Stimulated activated CD4-positive, alpha-beta T cell treated with anti-CD3 and anti-CD28 coated beads, Interleukin-4, amount 100 ng/mL, for 24 hours (primary cell): ENCODE measurements at regions not wholly inside any gene's neighbourhood (a gene's known extent, or its start where the extent isn't known, plus 50 kb on each side); places are given as distances from the start of the nearest gene placed in this dataset.

Experiments
- DNase-seq: peaks from one replicate; pipeline ENCODE4 v3.0.0-alpha.2; 2020

- DNase-seq, result no peak
These were observed 687.3 kb downstream of the TLE4 start for GRCh38 chr9:80259079-80259478.

- DNase-seq, result no peak
These were observed 680.0 kb downstream of the TLE4 start for GRCh38 chr9:80251778-80252177.

- DNase-seq, result no peak
These were observed 670.3 kb downstream of the TLE4 start for GRCh38 chr9:80242022-80242421.

DNA sequence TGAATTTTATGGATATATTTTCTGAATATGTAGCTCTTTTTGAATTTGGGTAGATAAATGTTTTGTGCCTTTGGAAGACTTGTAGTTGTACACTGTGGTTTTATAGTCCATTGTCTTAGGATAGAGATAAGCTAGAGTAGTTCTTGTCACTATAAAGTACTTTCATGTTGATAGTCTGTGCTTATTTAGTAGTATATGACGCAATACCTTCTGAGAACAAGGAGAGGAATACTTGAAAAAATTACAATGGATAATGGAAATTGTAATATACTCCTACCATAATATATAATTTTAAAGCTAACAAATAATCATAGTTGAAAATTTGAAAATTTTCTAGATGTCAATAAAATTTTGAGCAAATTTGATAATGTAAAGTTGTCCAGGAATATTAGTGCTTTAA lies 664.0 kb downstream of the TLE4 start:
- DNase-seq, result no peak

GRCh38 chr9:80233906-80234305 lies 662.1 kb downstream of the TLE4 start:
- no peak for DNase-seq

- DNase-seq, result no peak
These were observed 661.5 kb downstream of the TLE4 start for GRCh38 chr9:80233102-80233843.

DNA sequence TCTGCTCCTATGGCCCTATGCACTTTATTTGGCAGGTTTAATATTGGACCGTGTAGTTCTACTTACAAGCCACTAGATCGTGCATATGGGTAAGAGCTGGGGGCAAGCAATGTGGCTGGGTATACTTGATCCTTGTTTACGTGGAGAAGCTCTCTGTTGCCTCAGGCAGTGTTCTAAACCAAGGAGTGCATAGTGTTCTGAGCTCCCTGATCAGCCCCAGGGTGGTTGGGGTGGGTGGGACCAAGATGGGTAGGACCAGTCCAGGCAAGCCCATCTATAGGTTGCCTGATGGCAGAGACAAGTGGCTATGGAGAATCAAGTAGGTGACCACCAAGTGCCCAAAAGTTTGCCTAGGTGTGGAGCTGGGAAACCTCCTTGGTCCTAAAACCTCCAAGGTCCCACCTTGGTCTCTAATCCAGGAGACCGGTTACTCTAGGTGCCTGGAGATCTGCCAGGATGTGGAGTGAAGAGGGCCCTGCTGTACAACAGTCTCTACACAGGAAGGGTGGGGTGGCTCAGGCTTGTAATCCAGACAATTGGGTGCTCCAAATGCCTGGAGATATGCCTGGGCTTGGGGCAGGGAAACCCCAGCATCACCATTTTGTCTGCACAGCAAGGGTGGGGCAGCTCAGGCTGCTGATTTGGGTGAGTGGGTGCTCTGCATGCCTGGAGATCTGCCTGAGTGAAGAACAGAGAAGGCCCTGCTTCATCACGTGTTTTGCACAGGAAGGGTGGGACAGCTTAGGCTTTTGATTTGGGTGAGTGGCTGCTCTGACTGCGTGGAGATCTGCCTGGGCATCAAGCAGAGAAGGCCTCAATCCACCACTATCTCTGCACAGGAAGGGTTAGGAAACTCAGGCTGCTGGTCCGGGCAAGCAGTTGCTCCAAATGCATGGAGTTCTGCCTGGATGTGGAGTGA lies 659.8 kb downstream of the TLE4 start:
- DNase-seq, result no peak

- DNase-seq, result no peak
These were observed 652.1 kb downstream of the TLE4 start for GRCh38 chr9:80223897-80224296.

GRCh38 chr9:80222466-80223169 lies 650.9 kb downstream of the TLE4 start:
- DNase-seq, result no peak

GRCh38 chr9:80218328-80218727 lies 646.6 kb downstream of the TLE4 start:
- DNase-seq, result no peak

- DNase-seq, result no peak
These were observed 641.8 kb downstream of the TLE4 start for GRCh38 chr9:80213613-80214012.

- no peak for DNase-seq
These were observed 636.9 kb downstream of the TLE4 start for GRCh38 chr9:80208696-80209095.

DNA sequence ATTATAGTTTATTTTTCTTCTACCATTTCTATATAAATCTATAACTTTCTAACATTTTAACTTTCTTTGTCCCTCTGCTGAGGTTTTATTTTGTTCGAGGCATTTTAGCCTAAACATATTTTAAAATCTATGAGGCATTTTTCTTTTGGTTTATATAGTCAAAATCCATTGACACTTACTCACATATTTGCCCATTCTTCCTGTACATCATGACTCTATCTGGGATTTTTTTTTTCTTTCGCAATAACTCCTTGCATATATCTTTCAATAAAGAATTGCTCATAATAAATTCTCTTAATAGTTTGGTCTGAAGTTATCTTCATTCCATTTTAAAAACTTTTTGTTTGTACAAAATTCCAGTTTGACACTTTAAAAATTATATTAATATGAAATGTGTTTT lies 632.3 kb downstream of the TLE4 start:
- no peak for DNase-seq

DNA sequence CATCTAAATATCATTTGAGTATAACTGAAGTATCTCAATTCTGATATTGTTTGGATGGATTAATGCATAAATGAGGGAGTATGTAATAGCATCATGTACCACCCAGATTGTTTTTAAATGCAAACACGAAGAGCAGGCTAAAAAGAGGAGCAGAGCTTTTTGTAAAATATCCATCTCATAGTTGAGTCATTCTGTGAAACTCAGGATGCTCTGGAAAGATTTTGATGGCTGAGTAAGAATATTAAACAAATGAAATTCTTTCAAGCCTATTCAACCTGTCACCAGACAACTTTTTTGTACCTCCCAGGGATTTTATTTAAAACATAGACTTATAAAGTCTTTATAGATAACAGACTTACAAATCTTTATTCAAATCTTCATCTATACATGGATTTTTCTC lies 625.9 kb downstream of the TLE4 start:
- no peak for DNase-seq

DNA sequence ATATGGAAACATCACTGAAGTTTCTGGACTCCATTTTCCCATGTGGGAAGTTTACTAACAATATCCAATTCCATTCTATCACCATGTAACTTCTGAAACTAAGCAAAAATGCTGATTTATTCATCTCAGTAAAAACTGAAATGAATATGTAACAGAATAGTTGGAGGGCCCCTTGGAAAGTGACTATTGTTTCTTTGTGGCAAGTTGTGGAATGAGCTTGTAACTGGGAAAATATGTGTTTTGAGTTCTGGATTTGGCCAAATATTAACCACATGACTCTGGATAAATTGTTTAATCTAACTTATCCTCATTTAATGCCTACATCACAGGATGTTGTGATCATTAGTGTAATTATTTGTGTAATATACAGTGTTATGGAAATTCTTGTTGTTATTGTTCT lies 619.3 kb downstream of the TLE4 start:
- DNase-seq, result no peak

GRCh38 chr9:80188579-80188978 lies 616.8 kb downstream of the TLE4 start:
- DNase-seq, result no peak

DNA sequence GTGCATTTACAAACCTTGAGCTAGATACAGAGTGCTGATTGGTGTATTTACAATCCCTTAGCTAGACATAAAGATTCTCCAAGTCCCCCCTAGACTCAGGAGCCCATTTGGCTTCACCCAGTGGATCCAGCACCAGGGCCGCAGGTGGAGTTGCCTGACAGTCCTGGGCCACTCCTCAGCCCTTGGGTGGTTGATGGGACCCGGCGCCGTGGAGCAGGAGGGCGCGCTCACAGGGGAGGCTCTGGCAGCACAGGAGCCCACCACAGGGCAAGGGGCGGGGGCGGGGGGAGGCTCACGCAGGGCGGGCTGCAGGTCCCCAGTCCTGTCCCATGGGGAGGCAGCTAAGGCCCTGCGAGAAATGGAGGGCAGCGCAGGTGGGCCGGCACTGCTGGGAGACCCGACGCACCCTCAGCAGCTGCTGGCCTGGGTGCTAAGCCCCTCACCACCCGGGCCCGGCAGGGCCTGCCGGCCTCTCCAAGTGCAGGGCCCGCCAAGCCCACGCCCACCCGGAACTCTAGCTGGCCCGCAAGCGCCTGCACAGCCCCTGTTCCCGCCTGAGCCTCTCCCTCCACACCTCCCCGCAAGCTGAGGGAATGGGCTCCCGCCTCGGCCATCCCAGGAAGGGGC lies 613.5 kb downstream of the TLE4 start:
- DNase-seq, result no peak

- DNase-seq, result no peak
These were observed 606.2 kb downstream of the TLE4 start for GRCh38 chr9:80177949-80178480.

DNA sequence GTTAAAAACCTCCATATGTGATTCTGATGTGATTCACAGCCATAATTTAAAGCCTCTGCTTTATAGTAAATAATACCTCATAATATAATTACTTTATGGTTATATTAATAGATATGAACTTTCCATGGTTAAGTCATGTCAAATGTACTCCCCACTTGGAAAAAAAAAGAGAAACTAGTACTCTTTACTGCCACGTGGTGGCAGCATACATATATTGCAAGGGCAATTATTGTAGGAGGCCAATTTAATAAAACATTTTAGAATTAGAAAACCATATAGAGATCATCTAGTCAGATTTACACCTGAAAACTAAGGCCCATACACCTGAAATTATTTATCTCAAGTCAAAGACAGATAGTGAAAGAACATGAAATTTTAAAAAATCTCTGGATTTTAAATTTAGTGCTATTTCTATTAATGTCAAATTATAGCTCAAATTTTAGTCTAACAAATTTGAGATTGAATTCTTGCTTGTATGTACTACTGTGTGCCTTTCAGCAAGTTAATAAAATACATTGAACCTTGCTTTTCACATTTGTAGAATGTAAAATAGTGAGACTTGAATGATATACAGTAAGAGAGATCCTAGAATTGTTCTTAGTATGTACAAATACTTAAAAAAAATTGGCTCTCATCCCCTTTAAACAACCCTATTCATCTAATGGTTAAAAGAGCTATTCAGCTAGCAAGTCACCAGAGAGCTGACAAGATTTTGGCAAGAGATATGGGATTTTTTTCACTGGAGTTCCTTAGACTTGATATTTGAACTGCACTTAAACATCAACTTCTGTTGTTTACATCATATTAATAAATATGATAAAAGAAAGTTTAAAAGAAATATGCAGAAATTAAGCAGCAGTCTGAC lies 603.8 kb downstream of the TLE4 start:
- DNase-seq, result peak; percentile 8

DNA sequence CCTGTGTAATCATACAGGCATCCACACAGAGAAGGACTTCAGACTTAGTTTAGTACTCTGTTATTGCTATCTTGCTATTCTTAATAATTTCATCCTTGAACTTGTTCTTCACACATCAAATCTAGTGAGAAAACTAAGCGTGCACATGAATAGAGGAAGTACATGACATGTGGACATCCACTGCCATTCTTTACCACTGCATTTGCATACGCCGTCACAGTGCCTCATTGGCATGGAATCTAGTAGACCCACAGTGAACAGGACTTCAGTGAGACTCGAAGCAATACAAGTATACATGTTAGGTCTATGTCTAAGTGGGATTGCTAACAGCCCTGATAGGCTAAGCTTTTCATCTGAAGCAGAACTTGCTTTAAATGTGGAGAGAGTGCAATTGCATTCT lies 592.1 kb downstream of the TLE4 start:
- DNase-seq, result no peak

GRCh38 chr9:80158554-80159170 lies 586.9 kb downstream of the TLE4 start:
- DNase-seq, result no peak
